22Rv1 (cell line): ENCODE measurements at regions not wholly inside any gene's neighbourhood (a gene's known extent, or its start where the extent isn't known, plus 50 kb on each side); places are given as distances from the start of the nearest gene placed in this dataset.

Experiments used
- H3K27ac ChIP-seq: fragments of 450-650 bp; 2 replicates; pipeline ENCODE4 v1.5.1; 2017
- CTCF ChIP-seq: fragments of 450-650 bp; IDR thresholded peaks from 2 replicates; pipeline ENCODE4 v1.5.1; 2017; ENCODE audit warnings: mild to moderate bottlenecking
- ZFX ChIP-seq: fragments of 450-650 bp; IDR thresholded peaks from 2 replicates; pipeline ENCODE4 v1.6.1; 2017; ENCODE audit warnings: antibody characterized with exemption, borderline replicate concordance

GRCh38 chr12:92302041-92302829, 156.6 kb upstream of the BTG1 start:
- no peak for TF ChIP-seq CTCF
- no peak overlapping the region for H3K27ac ChIP-seq

- TF ChIP-seq ZFX (no peak), CTCF (no peak)
- no peak overlapping the region for H3K27ac ChIP-seq
Observed at GRCh38 chr12:92301356-92301755, 155.7 kb upstream of the BTG1 start.

- TF ChIP-seq ZFX (no peak), CTCF (no peak)
- no peak overlapping the region for H3K27ac ChIP-seq
Observed at GRCh38 chr12:92300777-92301176, 155.1 kb upstream of the BTG1 start.

GRCh38 chr12:92299744-92300143, 154.1 kb upstream of the BTG1 start:
- H3K27ac ChIP-seq: no peak overlapping the region
- TF ChIP-seq ZFX (no peak), CTCF (no peak)

- H3K27ac ChIP-seq: no peak overlapping the region
- TF ChIP-seq ZFX: no peak
- no peak for TF ChIP-seq CTCF
Observed at GRCh38 chr12:92299344-92299743, 153.7 kb upstream of the BTG1 start.

- no peak for TF ChIP-seq ZFX
- no peak for TF ChIP-seq CTCF
- no peak overlapping the region for H3K27ac ChIP-seq
Observed at GRCh38 chr12:92297932-92298696, 152.5 kb upstream of the BTG1 start.

- no peak overlapping the region for H3K27ac ChIP-seq
- TF ChIP-seq CTCF (no peak), ZFX (no peak)
Observed at GRCh38 chr12:92297405-92297804, 151.8 kb upstream of the BTG1 start.
